ENCODE measurements at regions not wholly inside any gene's neighbourhood (a gene's known extent, or its start where the extent isn't known, plus 50 kb on each side); places are given as distances from the start of the nearest gene placed in this dataset.

- CTCF ChIA-PET, result no interaction called here
- Histone ChIP-seq H3K27ac (ENCODE audit: extremely low read depth, low read depth, low read length) (no peak overlapping the region), H3K4me1 (ENCODE audit: control insufficient read depth, insufficient read depth, low read length) (no peaks in the 10 kb centered on the region), H3K4me3 (ENCODE audit: low read depth, low read length) (no peak overlapping the region), H3K9me3 (ENCODE audit: control insufficient read depth, insufficient read depth, low read depth, low read length) (no peaks in the 10 kb centered on the region), H3K36me3 (ENCODE audit: control insufficient read depth in 2 of 2, insufficient read depth in 1 of 2, low read length in 2 of 2) (no peaks in the 10 kb centered on the region)
- POLR2A ChIA-PET, result no interaction called here
- no peak for TF ChIP-seq ZNF324 (tag by site-specific recombination; IDR thresholded peaks at IDR 0.05)
- no peak for TF ChIP-seq ZNF174 (tag by site-specific recombination; IDR thresholded peaks at IDR 0.05)
- TF ChIP-seq, protein P1, sequence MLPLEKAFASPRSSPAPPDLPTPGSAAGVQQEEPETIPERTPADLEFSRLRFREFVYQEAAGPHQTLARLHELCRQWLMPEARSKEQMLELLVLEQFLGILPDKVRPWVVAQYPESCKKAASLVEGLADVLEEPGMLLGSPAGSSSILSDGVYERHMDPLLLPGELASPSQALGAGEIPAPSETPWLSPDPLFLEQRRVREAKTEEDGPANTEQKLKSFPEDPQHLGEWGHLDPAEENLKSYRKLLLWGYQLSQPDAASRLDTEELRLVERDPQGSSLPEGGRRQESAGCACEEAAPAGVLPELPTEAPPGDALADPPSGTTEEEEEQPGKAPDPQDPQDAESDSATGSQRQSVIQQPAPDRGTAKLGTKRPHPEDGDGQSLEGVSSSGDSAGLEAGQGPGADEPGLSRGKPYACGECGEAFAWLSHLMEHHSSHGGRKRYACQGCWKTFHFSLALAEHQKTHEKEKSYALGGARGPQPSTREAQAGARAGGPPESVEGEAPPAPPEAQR (tag by site-specific recombination; IDR thresholded peaks at IDR 0.05), result no peak
- no peak for TF ChIP-seq ZNF791 (tag by site-specific recombination; IDR thresholded peaks at IDR 0.05)
- TF ChIP-seq KLF16 (tag by site-specific recombination; IDR thresholded peaks at IDR 0.05), result no peak
- TF ChIP-seq ZNF350 (tag by site-specific recombination; IDR thresholded peaks at IDR 0.05), result no peak
- no peak for TF ChIP-seq ZNF677 (tag by site-specific recombination; IDR thresholded peaks at IDR 0.05)
- TF ChIP-seq ZEB2 (tag by site-specific recombination; IDR thresholded peaks at IDR 0.05), result no peak
- TF ChIP-seq GLI4 (tag by site-specific recombination; IDR thresholded peaks at IDR 0.05), result no peak
- TF ChIP-seq ZNF792 (tag by site-specific recombination; IDR thresholded peaks at IDR 0.05), result no peak
Observed at GRCh38 chr2:67085146-67085545, 312.0 kb upstream of the ETAA1 start.

DNA sequence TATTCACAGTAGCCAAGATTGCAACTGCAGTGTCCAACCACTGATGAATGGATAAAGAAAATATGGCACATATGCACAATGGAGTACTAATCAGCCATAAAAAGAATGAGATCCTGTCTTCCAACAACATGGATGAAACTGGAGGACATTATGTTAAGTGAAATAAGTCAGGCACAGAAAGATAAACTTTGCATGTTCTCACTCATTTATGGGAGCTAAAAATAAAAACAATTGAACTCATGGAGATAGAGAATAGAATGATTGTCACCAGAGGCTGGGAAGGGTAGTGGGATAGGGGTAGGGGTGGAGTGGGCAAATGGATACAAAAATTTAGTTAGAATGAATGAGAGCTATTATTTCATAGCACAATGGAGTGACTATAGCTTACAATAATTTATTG, 305.5 kb upstream of the ETAA1 start:
- H3K27ac ChIP-seq (ENCODE audit: extremely low read depth, low read depth, low read length), result no peak overlapping the region
- H3K36me3 ChIP-seq (ENCODE audit: control insufficient read depth in 2 of 2, insufficient read depth in 1 of 2, low read length in 2 of 2), result no peaks in the 10 kb centered on the region
- no peaks in the 10 kb centered on the region for H3K9me3 ChIP-seq (ENCODE audit: control insufficient read depth, insufficient read depth, low read depth, low read length)
- no peak for TF ChIP-seq ZBTB1 (tag by site-specific recombination; IDR thresholded peaks at IDR 0.05)
- no peak for TF ChIP-seq ZNF324 (tag by site-specific recombination; IDR thresholded peaks at IDR 0.05)
- TF ChIP-seq ZNF423 (tag by site-specific recombination; IDR thresholded peaks at IDR 0.05), result no peak
- no peak for TF ChIP-seq KLF16 (tag by site-specific recombination; IDR thresholded peaks at IDR 0.05)
- TF ChIP-seq, protein P2, sequence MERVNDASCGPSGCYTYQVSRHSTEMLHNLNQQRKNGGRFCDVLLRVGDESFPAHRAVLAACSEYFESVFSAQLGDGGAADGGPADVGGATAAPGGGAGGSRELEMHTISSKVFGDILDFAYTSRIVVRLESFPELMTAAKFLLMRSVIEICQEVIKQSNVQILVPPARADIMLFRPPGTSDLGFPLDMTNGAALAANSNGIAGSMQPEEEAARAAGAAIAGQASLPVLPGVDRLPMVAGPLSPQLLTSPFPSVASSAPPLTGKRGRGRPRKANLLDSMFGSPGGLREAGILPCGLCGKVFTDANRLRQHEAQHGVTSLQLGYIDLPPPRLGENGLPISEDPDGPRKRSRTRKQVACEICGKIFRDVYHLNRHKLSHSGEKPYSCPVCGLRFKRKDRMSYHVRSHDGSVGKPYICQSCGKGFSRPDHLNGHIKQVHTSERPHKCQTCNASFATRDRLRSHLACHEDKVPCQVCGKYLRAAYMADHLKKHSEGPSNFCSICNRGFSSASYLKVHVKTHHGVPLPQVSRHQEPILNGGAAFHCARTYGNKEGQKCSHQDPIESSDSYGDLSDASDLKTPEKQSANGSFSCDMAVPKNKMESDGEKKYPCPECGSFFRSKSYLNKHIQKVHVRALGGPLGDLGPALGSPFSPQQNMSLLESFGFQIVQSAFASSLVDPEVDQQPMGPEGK (tag by site-specific recombination; IDR thresholded peaks at IDR 0.05), result no peak
- TF ChIP-seq, protein P1 (tag by site-specific recombination; IDR thresholded peaks at IDR 0.05), result no peak
- TF ChIP-seq ZBTB6 (tag by site-specific recombination; IDR thresholded peaks at IDR 0.05), result no peak
- ChIA-PET POLR2A (no interaction called here), CTCF (interaction anchor here (0.7 kb wide), 1 partner anchor 83 kb away, joined by 3 read pairs; no protein-coding TSS in a partner anchor)
- H3K4me1 ChIP-seq (ENCODE audit: control insufficient read depth, insufficient read depth, low read length), result no peaks in the 10 kb centered on the region
- H3K4me3 ChIP-seq (ENCODE audit: low read depth, low read length), result no peak overlapping the region

DNA sequence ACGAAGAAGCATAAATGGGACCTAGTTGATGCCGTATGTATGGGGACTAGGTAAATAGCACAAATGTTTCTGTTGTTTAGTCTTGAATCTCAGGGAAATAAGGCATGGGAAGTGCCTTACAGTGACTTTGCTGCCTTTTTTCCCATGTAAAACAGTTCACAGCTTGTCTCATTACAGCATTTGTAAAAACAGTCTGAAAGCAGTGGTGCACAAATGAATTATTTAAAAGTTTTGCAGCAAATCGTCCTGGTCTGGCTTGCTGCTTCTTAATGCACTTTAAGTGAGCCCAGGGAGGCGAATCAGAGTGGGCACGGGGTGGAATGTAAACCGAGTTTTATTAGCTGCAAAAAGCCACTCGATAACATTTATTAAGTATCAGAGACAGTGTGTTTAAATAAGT, 302.0 kb upstream of the ETAA1 start:
- Histone ChIP-seq H3K27ac (ENCODE audit: extremely low read depth, low read depth, low read length) (no peak overlapping the region), H3K4me3 (ENCODE audit: low read depth, low read length) (no peak overlapping the region), H3K9me3 (ENCODE audit: control insufficient read depth, insufficient read depth, low read depth, low read length) (no peaks in the 10 kb centered on the region), H3K36me3 (ENCODE audit: control insufficient read depth in 2 of 2, insufficient read depth in 1 of 2, low read length in 2 of 2) (no peaks in the 10 kb centered on the region), H3K4me1 (ENCODE audit: control insufficient read depth, insufficient read depth, low read length) (no peaks in the 10 kb centered on the region)
- ChIA-PET POLR2A (no interaction called here), CTCF (no interaction called here)
- TF ChIP-seq ZNF155 (tag by site-specific recombination; IDR thresholded peaks at IDR 0.05), result no peak
- TF ChIP-seq ZNF488 (tag by site-specific recombination; IDR thresholded peaks at IDR 0.05), result no peak
- TF ChIP-seq, protein P3, sequence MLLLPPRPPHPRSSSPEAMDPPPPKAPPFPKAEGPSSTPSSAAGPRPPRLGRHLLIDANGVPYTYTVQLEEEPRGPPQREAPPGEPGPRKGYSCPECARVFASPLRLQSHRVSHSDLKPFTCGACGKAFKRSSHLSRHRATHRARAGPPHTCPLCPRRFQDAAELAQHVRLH (tag by site-specific recombination; IDR thresholded peaks at IDR 0.05), result no peak
- TF ChIP-seq ZBTB26 (tag by site-specific recombination; optimal IDR thresholded peaks at IDR 0.05), result no peak
- TF ChIP-seq ZNF791 (tag by site-specific recombination; IDR thresholded peaks at IDR 0.05), result no peak
- TF ChIP-seq SP7 (tag by site-specific recombination; IDR thresholded peaks at IDR 0.05), result no peak
- no peak for TF ChIP-seq ZNF398 (tag by site-specific recombination; IDR thresholded peaks at IDR 0.05)
- TF ChIP-seq ZFP41 (tag by site-specific recombination; IDR thresholded peaks at IDR 0.05; ENCODE audit: borderline replicate concordance), result no peak
